Epithelial cell of proximal tubule (primary cell): ENCODE measurements at regions not wholly inside any gene's neighbourhood (a gene's known extent, or its start where the extent isn't known, plus 50 kb on each side); places are given as distances from the start of the nearest gene placed in this dataset.
"Not testable (repeated sequence)": the region's sequence is repeated elsewhere in the genome, so short reads cannot be mapped to it uniquely, and the experiment has no call there.

Experiments
- DNase-seq: peaks from one replicate; pipeline ENCODE4 v3.0.0-alpha.2; 2011; ENCODE audit warnings: low read depth
- H3K4me3 ChIP-seq: 2 replicates; pipeline ENCODE4 v1.5.1; 2011; ENCODE audit warnings: low read depth, mild to moderate bottlenecking, low read length
- TF ChIP-seq, protein P1 (sequence below): conservative IDR thresholded peaks from 2 replicates; pipeline ENCODE4 v1.5.1; 2012; ENCODE audit warnings: low read depth, mild to moderate bottlenecking, low read length

DNA sequence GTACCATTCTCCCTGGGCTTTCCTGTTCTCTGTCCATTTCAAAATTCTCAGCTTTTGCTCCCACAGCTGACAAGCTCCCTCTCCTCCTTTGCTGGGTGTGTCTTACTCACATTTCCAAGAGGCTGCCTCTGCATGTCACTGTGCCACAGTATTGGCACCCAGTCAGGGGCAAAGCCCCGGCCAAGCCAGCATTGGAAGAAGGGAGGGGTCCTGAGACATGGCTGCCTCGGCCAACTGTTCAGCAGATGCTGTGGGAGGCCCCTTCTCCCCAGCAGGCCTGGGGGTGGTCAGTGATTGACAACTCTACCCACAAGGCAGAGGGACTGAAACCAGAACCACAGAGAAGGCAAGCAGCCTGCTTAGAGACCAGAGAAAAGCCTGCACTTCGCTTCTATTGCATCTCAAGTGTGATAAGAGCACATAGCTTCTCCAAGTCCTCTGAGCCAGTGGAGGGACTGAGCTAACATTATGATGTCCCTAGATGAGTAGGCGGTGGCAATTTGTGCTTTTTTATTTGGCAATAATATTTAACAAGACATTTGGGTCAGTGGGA lies 294.1 kb downstream of the SIPA1L2 start:
- H3K4me3 ChIP-seq: no peak overlapping the region
- DNase-seq: no peak
- TF ChIP-seq, protein P1, sequence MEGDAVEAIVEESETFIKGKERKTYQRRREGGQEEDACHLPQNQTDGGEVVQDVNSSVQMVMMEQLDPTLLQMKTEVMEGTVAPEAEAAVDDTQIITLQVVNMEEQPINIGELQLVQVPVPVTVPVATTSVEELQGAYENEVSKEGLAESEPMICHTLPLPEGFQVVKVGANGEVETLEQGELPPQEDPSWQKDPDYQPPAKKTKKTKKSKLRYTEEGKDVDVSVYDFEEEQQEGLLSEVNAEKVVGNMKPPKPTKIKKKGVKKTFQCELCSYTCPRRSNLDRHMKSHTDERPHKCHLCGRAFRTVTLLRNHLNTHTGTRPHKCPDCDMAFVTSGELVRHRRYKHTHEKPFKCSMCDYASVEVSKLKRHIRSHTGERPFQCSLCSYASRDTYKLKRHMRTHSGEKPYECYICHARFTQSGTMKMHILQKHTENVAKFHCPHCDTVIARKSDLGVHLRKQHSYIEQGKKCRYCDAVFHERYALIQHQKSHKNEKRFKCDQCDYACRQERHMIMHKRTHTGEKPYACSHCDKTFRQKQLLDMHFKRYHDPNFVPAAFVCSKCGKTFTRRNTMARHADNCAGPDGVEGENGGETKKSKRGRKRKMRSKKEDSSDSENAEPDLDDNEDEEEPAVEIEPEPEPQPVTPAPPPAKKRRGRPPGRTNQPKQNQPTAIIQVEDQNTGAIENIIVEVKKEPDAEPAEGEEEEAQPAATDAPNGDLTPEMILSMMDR: no peak

DNA sequence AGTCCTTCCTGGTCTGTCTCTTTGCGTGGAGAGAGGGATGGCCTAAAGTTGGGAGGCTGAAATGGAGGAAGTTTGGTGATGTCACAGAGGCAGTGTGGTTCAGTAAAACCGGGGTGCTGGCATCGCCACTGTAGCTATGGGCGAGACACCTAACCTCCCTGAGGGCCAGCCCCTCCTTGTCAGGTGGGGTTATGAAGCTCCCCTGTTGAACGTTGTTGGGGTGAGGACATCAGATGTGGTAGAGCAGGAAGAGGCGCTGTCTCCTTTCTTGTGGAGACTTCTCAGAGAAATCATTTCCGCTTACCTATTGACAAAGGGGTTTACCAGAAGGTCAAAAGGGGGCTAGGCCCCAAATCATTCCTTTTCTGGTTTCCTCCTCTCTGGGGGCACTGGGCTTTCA lies 294.7 kb downstream of the SIPA1L2 start:
- TF ChIP-seq, protein P1: no peak
- no peak overlapping the region for H3K4me3 ChIP-seq

DNA sequence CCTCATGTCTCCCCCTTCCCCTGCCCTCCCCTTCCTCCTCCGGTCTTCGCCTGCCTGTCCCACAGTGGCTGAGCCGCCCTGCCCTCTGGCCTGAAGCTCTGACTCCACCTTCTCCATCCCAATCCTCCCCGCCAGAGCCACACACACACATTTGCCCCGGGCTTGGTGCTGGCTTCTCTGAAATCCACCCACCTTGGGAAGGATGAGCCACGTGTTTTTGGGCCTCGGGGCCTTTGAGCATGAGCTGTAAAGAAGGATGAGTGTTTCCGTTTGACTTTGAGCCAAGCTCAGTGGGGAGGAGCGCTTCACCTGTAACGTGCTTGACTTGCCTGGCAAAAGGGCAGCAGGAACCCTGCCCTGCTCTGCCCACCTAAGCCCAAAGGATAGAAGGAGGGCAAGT lies 295.1 kb downstream of the SIPA1L2 start:
- TF ChIP-seq, protein P1: no peak
- no peak overlapping the region for H3K4me3 ChIP-seq
- DNase-seq: no peak

More for the DNA sequence above, 294.7 kb downstream of the SIPA1L2 start:
- no peak for DNase-seq

DNA sequence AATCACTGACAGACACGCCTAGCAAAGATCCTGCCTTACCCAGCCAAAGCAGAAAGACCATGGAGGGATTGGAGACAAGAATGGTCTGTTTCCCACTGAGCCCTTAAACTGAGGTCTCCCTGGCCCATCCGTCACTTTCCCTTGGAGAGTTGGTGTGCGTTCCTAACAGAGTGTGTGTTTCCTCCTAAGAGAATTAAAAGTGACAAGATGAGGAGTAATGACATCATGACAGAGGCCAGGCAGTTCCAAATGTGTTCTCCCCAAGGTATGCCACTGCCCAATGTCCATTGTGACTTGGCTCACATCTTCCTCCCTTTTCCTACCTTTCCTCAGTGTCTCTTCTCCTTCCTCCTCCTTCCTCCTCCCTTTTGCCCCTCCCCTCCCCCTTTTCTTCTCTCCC lies 295.7 kb downstream of the SIPA1L2 start:
- TF ChIP-seq, protein P1: no peak
- DNase-seq: no peak
- H3K4me3 ChIP-seq: no peak overlapping the region

DNA sequence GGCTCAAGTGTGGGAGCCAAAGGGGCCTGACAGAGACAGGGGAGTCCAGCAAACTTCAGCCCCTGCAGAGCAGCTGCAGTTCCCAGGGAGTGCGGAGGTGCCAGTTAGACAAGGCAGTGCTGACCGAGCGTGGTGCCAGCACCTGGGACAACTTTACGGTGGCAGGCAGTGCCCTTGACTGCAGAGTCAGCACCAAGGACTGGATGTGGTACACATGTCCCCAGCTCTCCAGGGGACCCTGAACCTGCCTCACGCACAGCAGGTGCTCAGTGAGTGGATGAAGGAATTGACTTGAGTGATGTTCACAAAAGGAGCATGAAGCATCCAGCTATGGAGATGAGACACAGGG lies 296.5 kb downstream of the SIPA1L2 start:
- DNase-seq: no peak
- H3K4me3 ChIP-seq: no peak overlapping the region
- TF ChIP-seq, protein P1: no peak

DNA sequence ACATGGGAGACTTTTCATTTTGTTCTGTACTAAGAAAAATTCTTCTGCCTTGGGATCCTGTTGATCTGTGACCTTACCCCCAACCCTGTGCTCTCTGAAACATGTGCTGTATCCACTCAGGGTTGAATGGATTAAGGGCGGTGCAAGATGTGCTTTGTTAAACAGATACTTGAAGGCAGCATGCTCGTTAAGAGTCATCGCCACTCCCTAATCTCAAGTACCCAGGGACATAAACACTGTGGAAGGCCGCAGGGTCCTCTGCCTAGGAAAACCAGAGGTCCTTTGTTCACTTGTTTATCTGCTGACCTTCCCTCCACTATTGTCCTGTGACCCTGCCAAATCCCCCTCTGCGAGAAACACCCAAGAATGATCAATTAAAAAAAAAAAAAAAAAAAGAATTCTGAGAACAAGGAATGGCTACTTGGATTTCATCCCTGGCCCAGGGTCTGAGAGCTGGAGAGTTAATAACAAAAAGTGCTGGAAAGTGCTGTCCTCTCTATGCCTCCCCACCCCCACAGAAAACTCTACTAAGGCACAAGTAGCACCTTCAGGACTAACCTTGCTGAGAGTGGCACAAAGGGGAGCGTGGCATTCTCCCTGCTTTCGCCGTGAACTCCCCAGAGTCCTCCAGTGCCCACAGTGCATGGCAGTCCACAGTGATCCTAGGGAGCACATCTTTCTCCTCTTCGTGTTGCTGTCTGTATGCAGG lies 297.1 kb downstream of the SIPA1L2 start:
- not testable (repeated sequence) for DNase-seq, H3K4me3 ChIP-seq

DNA sequence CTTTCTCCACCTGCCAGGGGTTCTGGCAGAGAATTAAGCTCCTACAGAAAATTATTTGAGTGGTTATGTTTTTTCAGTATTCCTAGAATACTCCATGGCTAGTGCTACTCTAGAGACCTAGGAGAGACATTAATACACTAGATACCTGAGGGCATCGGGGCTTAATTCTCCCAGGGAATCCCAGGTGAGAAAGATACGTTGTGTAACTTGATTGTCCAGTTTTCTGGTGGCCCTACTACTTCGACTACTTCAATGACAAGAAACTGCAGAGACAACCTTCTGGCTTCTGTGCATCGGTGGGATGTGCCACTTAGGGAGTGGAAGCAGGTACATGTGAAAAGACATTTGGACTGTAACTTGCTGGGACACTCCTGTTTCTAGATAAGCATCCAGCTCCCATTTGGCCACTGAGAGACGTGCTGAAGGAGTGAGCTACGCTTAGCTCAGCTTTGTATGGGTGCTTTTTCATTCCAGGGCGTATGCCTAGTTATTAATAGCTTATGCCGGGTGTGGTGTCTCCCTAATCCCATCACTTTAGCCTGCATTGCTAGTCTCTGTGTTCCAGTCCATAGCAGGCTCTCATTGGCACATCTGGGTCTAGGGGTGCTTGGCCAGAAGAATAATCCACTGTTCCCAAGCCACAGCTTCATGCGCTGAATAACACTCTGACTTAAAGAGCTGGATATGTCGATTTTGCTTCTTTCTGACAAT lies 300.7 kb downstream of the SIPA1L2 start:
- no peak overlapping the region for H3K4me3 ChIP-seq
- no peak for DNase-seq
- TF ChIP-seq, protein P1: no peak
